Activated naive CD8-positive, alpha-beta T cell (primary cell): ENCODE measurements at regions not wholly inside any gene's neighbourhood (a gene's known extent, or its start where the extent isn't known, plus 50 kb on each side); places are given as distances from the start of the nearest gene placed in this dataset.

Experiments
- H3K27ac Mint-ChIP-seq: one replicate; pipeline ENCODE4 v1.8.0; 2021; ENCODE audit warnings: mixed read lengths
- H3K27me3 Mint-ChIP-seq: one replicate; pipeline ENCODE4 v1.8.0; 2021; ENCODE audit warnings: mixed read lengths
- H3K36me3 Mint-ChIP-seq: one replicate; pipeline ENCODE4 v1.8.0; 2021; ENCODE audit warnings: mixed read lengths
- H3K4me1 Mint-ChIP-seq: one replicate; pipeline ENCODE4 v1.8.0; 2021; ENCODE audit warnings: low read depth, mixed read lengths
- H3K4me3 Mint-ChIP-seq: one replicate; pipeline ENCODE4 v1.8.0; 2021; ENCODE audit warnings: mild to moderate bottlenecking, mixed read lengths
- H3K9me3 Mint-ChIP-seq: one replicate; pipeline ENCODE4 v1.8.0; 2021; ENCODE audit warnings: low read depth, mixed read lengths

- H3K27ac Mint-ChIP-seq, result no peak overlapping the region
- no peaks in the 10 kb centered on the region for H3K9me3 Mint-ChIP-seq
- H3K4me3 Mint-ChIP-seq, result no peak overlapping the region
- no peaks in the 10 kb centered on the region for H3K27me3 Mint-ChIP-seq
- H3K4me1 Mint-ChIP-seq, result no peaks in the 10 kb centered on the region
- peaks cover 2% of the 10 kb centered on the region for H3K36me3 Mint-ChIP-seq
Measured at GRCh38 chr1:58346036-58346355, 200.5 kb downstream of the OMA1 start.

- no peaks in the 10 kb centered on the region for H3K4me1 Mint-ChIP-seq
- no peaks in the 10 kb centered on the region for H3K36me3 Mint-ChIP-seq
- no peaks in the 10 kb centered on the region for H3K9me3 Mint-ChIP-seq
- H3K4me3 Mint-ChIP-seq, result no peak overlapping the region
- H3K27me3 Mint-ChIP-seq, result no peaks in the 10 kb centered on the region
- H3K27ac Mint-ChIP-seq, result no peak overlapping the region
Measured at GRCh38 chr1:58345215-58346035, 201.1 kb downstream of the OMA1 start.

- Mint-ChIP-seq H3K4me1 (peaks cover 5% of the 10 kb centered on the region), H3K27me3 (no peaks in the 10 kb centered on the region), H3K36me3 (no peaks in the 10 kb centered on the region), H3K4me3 (no peak overlapping the region), H3K27ac (no peak overlapping the region), H3K9me3 (no peaks in the 10 kb centered on the region)
Measured at GRCh38 chr1:58340185-58340584, 206.3 kb downstream of the OMA1 start.

- H3K27ac Mint-ChIP-seq, result no peak overlapping the region
- no peak overlapping the region for H3K4me3 Mint-ChIP-seq
- peaks cover 5% of the 10 kb centered on the region for H3K4me1 Mint-ChIP-seq
- no peaks in the 10 kb centered on the region for H3K36me3 Mint-ChIP-seq
- no peaks in the 10 kb centered on the region for H3K9me3 Mint-ChIP-seq
- peaks cover 2% of the 10 kb centered on the region for H3K27me3 Mint-ChIP-seq
Measured at GRCh38 chr1:58338081-58338480, 208.4 kb downstream of the OMA1 start.

- Mint-ChIP-seq H3K36me3 (peaks cover 3% of the 10 kb centered on the region), H3K4me1 (peaks cover 5% of the 10 kb centered on the region), H3K27me3 (peaks cover 4% of the 10 kb centered on the region), H3K9me3 (no peaks in the 10 kb centered on the region), H3K27ac (no peak overlapping the region), H3K4me3 (no peak overlapping the region)
Measured at GRCh38 chr1:58333511-58333910, 213.0 kb downstream of the OMA1 start.

- Mint-ChIP-seq H3K36me3 (peaks cover 3% of the 10 kb centered on the region), H3K27ac (peak overlapping the region; percentile 5), H3K9me3 (no peaks in the 10 kb centered on the region), H3K4me1 (no peaks in the 10 kb centered on the region), H3K27me3 (peaks cover 4% of the 10 kb centered on the region), H3K4me3 (no peak overlapping the region)
Measured at GRCh38 chr1:58331156-58331555, 215.4 kb downstream of the OMA1 start.

- Mint-ChIP-seq H3K4me3 (no peak overlapping the region), H3K27ac (no peak overlapping the region), H3K36me3 (peaks cover under 1% of the 10 kb centered on the region), H3K27me3 (peaks cover 1% of the 10 kb centered on the region), H3K4me1 (peaks cover 19% of the 10 kb centered on the region), H3K9me3 (no peaks in the 10 kb centered on the region)
Measured at GRCh38 chr1:58325866-58326265, 220.7 kb downstream of the OMA1 start.

- peak overlapping the region; percentile 55 for H3K27ac Mint-ChIP-seq
- no peaks in the 10 kb centered on the region for H3K9me3 Mint-ChIP-seq
- peaks cover 19% of the 10 kb centered on the region for H3K4me1 Mint-ChIP-seq
- H3K27me3 Mint-ChIP-seq, result peaks cover 1% of the 10 kb centered on the region
- peak overlapping the region; percentile 12 for H3K4me3 Mint-ChIP-seq
- H3K36me3 Mint-ChIP-seq, result peaks cover 4% of the 10 kb centered on the region
Measured at GRCh38 chr1:58324558-58324957, 222.0 kb downstream of the OMA1 start.

- peaks cover 1% of the 10 kb centered on the region for H3K27me3 Mint-ChIP-seq
- no peak overlapping the region for H3K27ac Mint-ChIP-seq
- peaks cover 6% of the 10 kb centered on the region for H3K36me3 Mint-ChIP-seq
- H3K4me3 Mint-ChIP-seq, result no peak overlapping the region
- H3K4me1 Mint-ChIP-seq, result peaks cover 1% of the 10 kb centered on the region
- H3K9me3 Mint-ChIP-seq, result no peaks in the 10 kb centered on the region
Measured at GRCh38 chr1:58318157-58319005, 228.1 kb downstream of the OMA1 start.

GRCh38 chr1:58317694-58318093, 228.8 kb downstream of the OMA1 start:
- Mint-ChIP-seq H3K4me1 (no peaks in the 10 kb centered on the region), H3K4me3 (no peak overlapping the region), H3K9me3 (no peaks in the 10 kb centered on the region), H3K36me3 (peaks cover 6% of the 10 kb centered on the region), H3K27me3 (peaks cover 1% of the 10 kb centered on the region), H3K27ac (no peak overlapping the region)

- H3K27me3 Mint-ChIP-seq, result peaks cover 1% of the 10 kb centered on the region
- no peaks in the 10 kb centered on the region for H3K4me1 Mint-ChIP-seq
- peaks cover 6% of the 10 kb centered on the region for H3K36me3 Mint-ChIP-seq
- no peak overlapping the region for H3K4me3 Mint-ChIP-seq
- H3K27ac Mint-ChIP-seq, result no peak overlapping the region
- H3K9me3 Mint-ChIP-seq, result no peaks in the 10 kb centered on the region
Measured at GRCh38 chr1:58317086-58317485, 229.4 kb downstream of the OMA1 start.

GRCh38 chr1:58316141-58316540, 230.4 kb downstream of the OMA1 start:
- Mint-ChIP-seq H3K4me3 (no peak overlapping the region), H3K36me3 (peaks cover 6% of the 10 kb centered on the region), H3K4me1 (no peaks in the 10 kb centered on the region), H3K27me3 (peaks cover 1% of the 10 kb centered on the region), H3K9me3 (no peaks in the 10 kb centered on the region), H3K27ac (no peak overlapping the region)

GRCh38 chr1:58312971-58313563, 233.5 kb downstream of the OMA1 start:
- Mint-ChIP-seq H3K27me3 (no peaks in the 10 kb centered on the region), H3K4me1 (no peaks in the 10 kb centered on the region), H3K4me3 (no peak overlapping the region), H3K9me3 (no peaks in the 10 kb centered on the region), H3K27ac (no peak overlapping the region), H3K36me3 (no peaks in the 10 kb centered on the region)

GRCh38 chr1:58312461-58312860, 234.1 kb downstream of the OMA1 start:
- H3K27me3 Mint-ChIP-seq, result no peaks in the 10 kb centered on the region
- H3K4me1 Mint-ChIP-seq, result no peaks in the 10 kb centered on the region
- no peaks in the 10 kb centered on the region for H3K9me3 Mint-ChIP-seq
- H3K36me3 Mint-ChIP-seq, result no peaks in the 10 kb centered on the region
- no peak overlapping the region for H3K4me3 Mint-ChIP-seq
- no peak overlapping the region for H3K27ac Mint-ChIP-seq

GRCh38 chr1:58310881-58311280, 235.6 kb downstream of the OMA1 start:
- Mint-ChIP-seq H3K4me1 (no peaks in the 10 kb centered on the region), H3K27ac (no peak overlapping the region), H3K9me3 (no peaks in the 10 kb centered on the region), H3K27me3 (no peaks in the 10 kb centered on the region), H3K36me3 (no peaks in the 10 kb centered on the region), H3K4me3 (no peak overlapping the region)
